CD4-positive, CD25-positive, alpha-beta regulatory T cell (primary cell): ENCODE measurements at regions not wholly inside any gene's neighbourhood (a gene's known extent, or its start where the extent isn't known, plus 50 kb on each side); places are given as distances from the start of the nearest gene placed in this dataset.

Experiments used
- ATAC-seq, 2 donors: fragments of 150-1000 bp; cut with Tn5 transposase; one replicate each; pipeline ENCODE4 v1.10.0; 2021; ENCODE audit warnings: low read depth in 2 of 2, moderate number of reproducible peaks in 2 of 2, moderate library complexity in 1 of 2
- DNase-seq, 3 donors: peaks; one replicate each; pipeline versions ENCODE4 v3.0.0 to v3.0.0-alpha.2; 2012 to 2022; ENCODE audit warnings: mixed read lengths in 1 of 3
- H3K27ac ChIP-seq: one replicate; pipeline ENCODE4 v1.7.0; 2013; ENCODE audit warnings: mild to moderate bottlenecking, low read length; ENCODE audit not compliant: insufficient read depth, poor library complexity, severe bottlenecking
- H3K27me3 ChIP-seq: one replicate; pipeline ENCODE4 v1.7.0; 2013; ENCODE audit warnings: low read length; ENCODE audit not compliant: control insufficient read depth, insufficient read depth
- H3K36me3 ChIP-seq: one replicate; pipeline ENCODE4 v1.7.0; 2013; ENCODE audit warnings: mild to moderate bottlenecking, low read length, moderate library complexity; ENCODE audit not compliant: control insufficient read depth, insufficient read depth
- H3K4me1 ChIP-seq: 2 replicates; pipeline ENCODE4 v1.7.0; 2013; ENCODE audit warnings: mild to moderate bottlenecking, low read length; ENCODE audit not compliant: insufficient read depth, control insufficient read depth, poor library complexity, severe bottlenecking
- H3K4me3 ChIP-seq: one replicate; pipeline ENCODE4 v1.7.0; 2013; ENCODE audit warnings: low read depth, mild to moderate bottlenecking, low read length, moderate library complexity
- H3K9me3 ChIP-seq, 2 experiments: 1 replicate in 1 of 2; 2 replicates in 1 of 2; pipeline ENCODE4 v1.7.0; 2013; ENCODE audit warnings: low read length in 2 of 2, mild to moderate bottlenecking in 1 of 2, moderate library complexity in 1 of 2; ENCODE audit not compliant: control insufficient read depth in 2 of 2
- H3K27ac Mint-ChIP-seq, 3 donors: one replicate each; pipeline ENCODE4 v1.8.0; 2020 to 2022; ENCODE audit warnings: mild to moderate bottlenecking in 3 of 3, mixed read lengths in 3 of 3, moderate library complexity in 2 of 3
- H3K27me3 Mint-ChIP-seq: one replicate; pipeline ENCODE4 v1.8.0; 2022; ENCODE audit warnings: mild to moderate bottlenecking, mixed read lengths
- H3K36me3 Mint-ChIP-seq: one replicate; pipeline ENCODE4 v1.8.0; 2020; ENCODE audit warnings: mixed read lengths
- H3K4me1 Mint-ChIP-seq, 4 donors: one replicate each; pipeline ENCODE4 v1.8.0; 2020 to 2022; ENCODE audit warnings: mixed read lengths in 4 of 4, mild to moderate bottlenecking in 1 of 4
- H3K4me3 Mint-ChIP-seq, 4 donors: one replicate each; pipeline ENCODE4 v1.8.0; 2020 to 2022; ENCODE audit warnings: mild to moderate bottlenecking in 4 of 4, mixed read lengths in 4 of 4, moderate library complexity in 3 of 4
- H3K9me3 Mint-ChIP-seq, 7 donors: one replicate each; pipeline ENCODE4 v1.8.0; 2020 to 2022; ENCODE audit warnings: mixed read lengths in 7 of 7, mild to moderate bottlenecking in 3 of 7, moderate library complexity in 2 of 7

- Mint-ChIP-seq H3K36me3 (no peaks in the 10 kb centered on the region), H3K4me1 (no peaks in the 10 kb centered on the region), H3K27ac (no peak overlapping the region), H3K4me3 (no peak overlapping the region), H3K27me3 (no peaks in the 10 kb centered on the region), H3K9me3 (peaks cover 0 to 6% (median 3%) of the 10 kb centered on the region in 7 donors)
- ATAC-seq (no peak), DNase-seq (no peak)
- no peak overlapping the region for H3K27ac ChIP-seq
- no peaks in the 10 kb centered on the region for H3K36me3 ChIP-seq
- H3K4me3 ChIP-seq, result no peak overlapping the region
- no peaks in the 10 kb centered on the region for H3K27me3 ChIP-seq
- no peaks in the 10 kb centered on the region for H3K4me1 ChIP-seq
- no peaks in the 10 kb centered on the region for H3K9me3 ChIP-seq
Measured at GRCh38 chr5:8333977-8334376, 465.0 kb downstream of the MTRR start.

GRCh38 chr5:8340261-8340660 lies 471.3 kb downstream of the MTRR start:
- Histone ChIP-seq H3K36me3 (no peaks in the 10 kb centered on the region), H3K27ac (no peak overlapping the region), H3K4me1 (no peaks in the 10 kb centered on the region), H3K4me3 (no peak overlapping the region), H3K9me3 (no peaks in the 10 kb centered on the region), H3K27me3 (no peaks in the 10 kb centered on the region)
- no peaks in the 10 kb centered on the region for H3K27me3 Mint-ChIP-seq
- H3K36me3 Mint-ChIP-seq, result no peaks in the 10 kb centered on the region
- H3K4me1 Mint-ChIP-seq, result no peaks in the 10 kb centered on the region
- no peak for ATAC-seq
- H3K27ac Mint-ChIP-seq, result no peak overlapping the region
- no peak for DNase-seq
- no peak overlapping the region for H3K4me3 Mint-ChIP-seq
- H3K9me3 Mint-ChIP-seq, result peaks cover 0 to 12% (median 3%) of the 10 kb centered on the region in 7 donors

GRCh38 chr5:8340739-8341344 lies 471.9 kb downstream of the MTRR start:
- no peak for ATAC-seq
- Mint-ChIP-seq H3K27me3 (no peaks in the 10 kb centered on the region), H3K4me3 (no peak overlapping the region), H3K4me1 (no peaks in the 10 kb centered on the region), H3K36me3 (no peaks in the 10 kb centered on the region), H3K9me3 (peaks cover 0 to 15% (median 3%) of the 10 kb centered on the region in 7 donors), H3K27ac (no peak overlapping the region)
- Histone ChIP-seq H3K27ac (no peak overlapping the region), H3K36me3 (no peaks in the 10 kb centered on the region), H3K27me3 (no peaks in the 10 kb centered on the region), H3K4me1 (no peaks in the 10 kb centered on the region), H3K4me3 (no peak overlapping the region), H3K9me3 (no peaks in the 10 kb centered on the region)
- no peak for DNase-seq

GRCh38 chr5:8341406-8341805 lies 472.5 kb downstream of the MTRR start:
- no peak for ATAC-seq
- Mint-ChIP-seq H3K36me3 (no peaks in the 10 kb centered on the region), H3K4me3 (no peak overlapping the region)

GRCh38 chr5:8347984-8348383 lies 479.0 kb downstream of the MTRR start:
- H3K27me3 Mint-ChIP-seq, result no peaks in the 10 kb centered on the region
- H3K27ac ChIP-seq, result no peak overlapping the region
- H3K36me3 Mint-ChIP-seq, result no peaks in the 10 kb centered on the region
- H3K9me3 Mint-ChIP-seq, result peaks cover 0 to 20% (median 8%) of the 10 kb centered on the region in 7 donors
- H3K4me3 ChIP-seq, result no peak overlapping the region
- no peak overlapping the region for H3K27ac Mint-ChIP-seq
- no peaks in the 10 kb centered on the region for H3K27me3 ChIP-seq
- no peaks in the 10 kb centered on the region for H3K4me1 ChIP-seq
- ATAC-seq (no peak), DNase-seq (no peak)
- H3K9me3 ChIP-seq, result no peaks in the 10 kb centered on the region
- H3K36me3 ChIP-seq, result no peaks in the 10 kb centered on the region
- H3K4me3 Mint-ChIP-seq, result no peak overlapping the region
- H3K4me1 Mint-ChIP-seq, result no peaks in the 10 kb centered on the region

More at GRCh38 chr5:8341406-8341805, 472.5 kb downstream of the MTRR start:
- Histone ChIP-seq H3K9me3 (no peaks in the 10 kb centered on the region), H3K36me3 (no peaks in the 10 kb centered on the region), H3K4me3 (no peak overlapping the region), H3K27ac (no peak overlapping the region), H3K27me3 (no peaks in the 10 kb centered on the region), H3K4me1 (no peaks in the 10 kb centered on the region)
- Mint-ChIP-seq H3K9me3 (peaks cover 0 to 15% (median 3%) of the 10 kb centered on the region in 7 donors), H3K27me3 (no peaks in the 10 kb centered on the region), H3K27ac (no peak overlapping the region), H3K4me1 (no peaks in the 10 kb centered on the region)
- no peak for DNase-seq

- H3K4me1 Mint-ChIP-seq, result no peaks in the 10 kb centered on the region
- ATAC-seq, result no peak
- H3K27me3 ChIP-seq, result no peaks in the 10 kb centered on the region
Measured at GRCh38 chr5:8349855-8350254, 480.9 kb downstream of the MTRR start.

GRCh38 chr5:8350644-8351339 lies 481.8 kb downstream of the MTRR start:
- no peaks in the 10 kb centered on the region for H3K4me1 ChIP-seq
- peaks cover 0 to 16% (median 4%) of the 10 kb centered on the region in 7 donors for H3K9me3 Mint-ChIP-seq

More at GRCh38 chr5:8349855-8350254, 480.9 kb downstream of the MTRR start:
- Histone ChIP-seq H3K4me1 (no peaks in the 10 kb centered on the region), H3K27ac (no peak overlapping the region), H3K9me3 (no peaks in the 10 kb centered on the region), H3K36me3 (no peaks in the 10 kb centered on the region), H3K4me3 (no peak overlapping the region)
- H3K27ac Mint-ChIP-seq, result no peak overlapping the region
- no peaks in the 10 kb centered on the region for H3K27me3 Mint-ChIP-seq
- no peaks in the 10 kb centered on the region for H3K36me3 Mint-ChIP-seq
- no peak for DNase-seq
- no peak overlapping the region for H3K4me3 Mint-ChIP-seq
- peaks cover 0 to 23% (median 8%) of the 10 kb centered on the region in 7 donors for H3K9me3 Mint-ChIP-seq

GRCh38 chr5:8355981-8356380 lies 487.0 kb downstream of the MTRR start:
- no peaks in the 10 kb centered on the region for H3K27me3 Mint-ChIP-seq
- no peak overlapping the region for H3K4me3 Mint-ChIP-seq
- H3K27ac Mint-ChIP-seq, result no peak overlapping the region
- ATAC-seq (no peak), DNase-seq (no peak)
- no peak overlapping the region for H3K4me3 ChIP-seq
- no peaks in the 10 kb centered on the region for H3K4me1 Mint-ChIP-seq
- no peaks in the 10 kb centered on the region for H3K36me3 ChIP-seq
- no peak overlapping the region for H3K27ac ChIP-seq
- no peaks in the 10 kb centered on the region for H3K27me3 ChIP-seq
- H3K36me3 Mint-ChIP-seq, result no peaks in the 10 kb centered on the region
- H3K9me3 Mint-ChIP-seq, result peaks cover 0 to 6% (median 2%) of the 10 kb centered on the region in 7 donors
- H3K9me3 ChIP-seq, result no peaks in the 10 kb centered on the region
- no peaks in the 10 kb centered on the region for H3K4me1 ChIP-seq

More at GRCh38 chr5:8350644-8351339, 481.8 kb downstream of the MTRR start:
- Histone ChIP-seq H3K27me3 (no peaks in the 10 kb centered on the region), H3K27ac (no peak overlapping the region), H3K4me3 (no peak overlapping the region), H3K9me3 (no peaks in the 10 kb centered on the region), H3K36me3 (no peaks in the 10 kb centered on the region)
- Mint-ChIP-seq H3K36me3 (no peaks in the 10 kb centered on the region), H3K4me3 (no peak overlapping the region), H3K4me1 (no peaks in the 10 kb centered on the region), H3K27me3 (no peaks in the 10 kb centered on the region), H3K27ac (no peak overlapping the region)
- DNase-seq (no peak), ATAC-seq (no peak)
